ENCODE measurements at regions not wholly inside any gene's neighbourhood (a gene's known extent, or its start where the extent isn't known, plus 50 kb on each side); places are given as distances from the start of the nearest gene placed in this dataset.

DNA sequence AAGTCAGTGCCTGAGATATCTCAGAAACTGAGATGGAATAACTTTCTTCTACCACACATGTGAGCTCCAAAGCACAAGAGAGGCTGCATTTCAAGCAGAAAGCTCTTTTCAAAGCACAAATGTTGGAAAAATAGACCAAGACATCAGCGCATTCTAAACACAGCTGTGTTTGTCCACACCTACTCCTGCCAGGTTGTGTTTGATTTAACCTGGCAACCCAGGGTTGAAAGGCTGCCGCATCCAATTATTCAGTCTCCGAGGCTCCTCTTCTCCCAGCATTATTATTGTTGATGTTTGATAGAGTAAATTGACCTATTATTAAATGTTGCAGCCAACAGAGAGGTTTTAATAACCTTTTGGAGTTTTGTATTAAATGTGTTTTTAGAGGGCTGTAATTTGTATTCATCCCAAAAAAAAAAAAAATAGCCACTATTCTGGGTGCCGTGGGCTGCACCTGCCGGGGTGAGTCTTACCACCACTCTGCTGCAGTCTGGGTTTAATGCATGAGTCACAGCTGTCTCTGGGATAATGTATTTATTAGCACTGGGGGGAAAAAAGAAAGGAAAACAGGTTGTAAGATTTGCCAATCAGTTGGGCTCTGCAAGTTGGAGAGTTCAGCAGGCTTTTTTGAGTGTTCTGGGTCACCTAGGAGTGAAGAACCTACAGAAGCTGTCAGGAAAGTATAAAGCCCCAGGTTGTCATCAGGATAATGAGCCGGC, 105.2 kb upstream of the NOCT start:
- TF ChIP-seq SUZ12 (IDR thresholded peaks at IDR 0.05) (no peak), BHLHE40 (IDR thresholded peaks at IDR 0.05; ENCODE audit: borderline replicate concordance) (no peak), ELF4 (IDR thresholded peaks at IDR 0.05) (no peak), CTBP1 (IDR thresholded peaks at IDR 0.05; ENCODE audit: borderline replicate concordance) (no peak), FOXM1 (IDR thresholded peaks at IDR 0.05; ENCODE audit: borderline replicate concordance) (no peak), FOXA1 (IDR thresholded peaks at IDR 0.05) (no peak), FOXK2 (IDR thresholded peaks at IDR 0.05) (no peak)

Data from HEK293T (cell line).